ENCODE measurements at regions not wholly inside any gene's neighbourhood (a gene's known extent, or its start where the extent isn't known, plus 50 kb on each side); places are given as distances from the start of the nearest gene placed in this dataset.

DNA sequence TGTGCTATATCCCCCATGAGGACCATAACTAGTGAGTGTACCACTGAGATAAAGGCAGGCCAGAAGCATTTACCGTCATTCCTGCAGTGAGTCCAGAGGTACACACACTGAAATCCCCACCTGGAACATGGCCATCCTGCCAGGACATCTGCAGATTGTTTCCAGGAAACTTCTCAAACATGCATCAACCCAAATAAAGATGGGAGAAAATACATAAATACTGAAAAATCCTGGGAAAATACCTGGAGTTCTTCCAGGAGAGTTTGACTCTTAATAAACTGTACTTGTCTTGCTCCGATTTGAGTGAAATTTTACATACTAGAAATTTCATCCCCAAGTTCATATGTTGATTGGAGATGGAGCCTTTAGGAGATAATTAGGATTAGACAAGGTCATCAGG is 388.1 kb upstream of the KLHL29 start:
- no peak overlapping the region for H3K27ac ChIP-seq
- H3K4me3 ChIP-seq = no peak overlapping the region
- H3K4me1 ChIP-seq = no peaks in the 10 kb centered on the region
- H3K9ac ChIP-seq = no peak overlapping the region
- H3K27me3 ChIP-seq = no peaks in the 10 kb centered on the region
- no peak overlapping the region for H3K4me2 ChIP-seq
- H3K36me3 ChIP-seq = no peaks in the 10 kb centered on the region
- H4K20me1 ChIP-seq = no peaks in the 10 kb centered on the region
- no peak for TF ChIP-seq Cebpa-rat (IDR thresholded peaks at IDR 0.05)
- H3K9me3 ChIP-seq (replicated peaks in 1 of 11) = no peaks in the 10 kb centered on the region

GRCh38 chr2:22998359-22998758 is 386.6 kb upstream of the KLHL29 start:
- Histone ChIP-seq H3K4me3 (no peak overlapping the region), H3K4me2 (no peak overlapping the region), H3K9ac (no peak overlapping the region), H3K27me3 (no peaks in the 10 kb centered on the region), H3K4me1 (no peaks in the 10 kb centered on the region), H4K20me1 (no peaks in the 10 kb centered on the region), H3K27ac (no peak overlapping the region), H3K36me3 (no peaks in the 10 kb centered on the region), H3K9me3 (replicated peaks in 1 of 11) (no peaks in the 10 kb centered on the region)
- no peak for TF ChIP-seq Cebpa-rat (IDR thresholded peaks at IDR 0.05)

DNA sequence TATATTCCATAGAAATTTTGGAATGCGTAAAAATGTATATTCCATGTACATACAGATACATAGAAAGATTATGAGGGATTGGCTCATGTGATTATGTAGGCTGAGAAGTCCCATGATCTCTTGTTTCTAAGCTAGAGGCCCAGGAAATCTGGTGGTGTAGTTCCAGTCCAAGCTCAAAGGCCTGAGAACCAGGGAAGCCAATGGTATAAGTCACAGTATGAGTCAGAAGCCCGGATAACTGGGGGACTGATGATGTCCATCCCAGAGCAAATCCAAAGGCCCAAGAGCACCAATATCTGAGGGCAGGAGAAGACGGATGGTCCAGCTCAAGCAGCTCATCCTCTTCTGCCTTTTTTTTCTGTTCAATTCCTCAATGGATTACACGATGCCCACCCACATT is 385.0 kb upstream of the KLHL29 start:
- H3K4me1 ChIP-seq = peaks cover 0 to 16% (median 0%) of the 10 kb centered on the region in 10 experiments; a peak in 6 of 20 replicates
- H3K27me3 ChIP-seq = no peaks in the 10 kb centered on the region
- H3K36me3 ChIP-seq = no peaks in the 10 kb centered on the region
- H3K27ac ChIP-seq = no peak overlapping the region
- no peaks in the 10 kb centered on the region for H4K20me1 ChIP-seq
- TF ChIP-seq Cebpa-rat (IDR thresholded peaks at IDR 0.05) = no peak
- H3K9ac ChIP-seq = no peak overlapping the region
- H3K4me3 ChIP-seq = no peak overlapping the region
- no peak overlapping the region for H3K4me2 ChIP-seq
- H3K9me3 ChIP-seq (replicated peaks in 1 of 11) = no peaks in the 10 kb centered on the region

- H3K4me1 ChIP-seq = peaks cover 0 to 22% (median 0%) of the 10 kb centered on the region in 10 experiments; a peak in 6 of 20 replicates
- no peak for TF ChIP-seq Cebpa-rat (IDR thresholded peaks at IDR 0.05)
- no peak overlapping the region for H3K4me2 ChIP-seq
- H3K27ac ChIP-seq = no peak overlapping the region
- no peaks in the 10 kb centered on the region for H3K27me3 ChIP-seq
- H4K20me1 ChIP-seq = no peaks in the 10 kb centered on the region
- no peaks in the 10 kb centered on the region for H3K36me3 ChIP-seq
- no peaks in the 10 kb centered on the region for H3K9me3 ChIP-seq (replicated peaks in 1 of 11)
- H3K9ac ChIP-seq = no peak overlapping the region
- H3K4me3 ChIP-seq = no peak overlapping the region
Measured at GRCh38 chr2:23002234-23002633, 382.7 kb upstream of the KLHL29 start.

- Histone ChIP-seq H3K9me3 (replicated peaks in 1 of 11) (no peaks in the 10 kb centered on the region), H3K4me2 (peak overlapping the region in 2 of 11 experiments; percentile 71 to 78; a peak in 3 of 22 replicates), H3K4me3 (no peak overlapping the region), H4K20me1 (no peaks in the 10 kb centered on the region), H3K27me3 (no peaks in the 10 kb centered on the region), H3K27ac (no peak overlapping the region), H3K36me3 (no peaks in the 10 kb centered on the region), H3K4me1 (peaks cover 0 to 31% (median 0%) of the 10 kb centered on the region in 10 experiments; a peak in 6 of 20 replicates), H3K9ac (no peak overlapping the region)
- peak in 2 of 11 experiments; percentile 11 to 77; a peak in 3 of 22 replicates for TF ChIP-seq Cebpa-rat (IDR thresholded peaks at IDR 0.05)
Measured at GRCh38 chr2:23005469-23005868, 379.5 kb upstream of the KLHL29 start.

DNA sequence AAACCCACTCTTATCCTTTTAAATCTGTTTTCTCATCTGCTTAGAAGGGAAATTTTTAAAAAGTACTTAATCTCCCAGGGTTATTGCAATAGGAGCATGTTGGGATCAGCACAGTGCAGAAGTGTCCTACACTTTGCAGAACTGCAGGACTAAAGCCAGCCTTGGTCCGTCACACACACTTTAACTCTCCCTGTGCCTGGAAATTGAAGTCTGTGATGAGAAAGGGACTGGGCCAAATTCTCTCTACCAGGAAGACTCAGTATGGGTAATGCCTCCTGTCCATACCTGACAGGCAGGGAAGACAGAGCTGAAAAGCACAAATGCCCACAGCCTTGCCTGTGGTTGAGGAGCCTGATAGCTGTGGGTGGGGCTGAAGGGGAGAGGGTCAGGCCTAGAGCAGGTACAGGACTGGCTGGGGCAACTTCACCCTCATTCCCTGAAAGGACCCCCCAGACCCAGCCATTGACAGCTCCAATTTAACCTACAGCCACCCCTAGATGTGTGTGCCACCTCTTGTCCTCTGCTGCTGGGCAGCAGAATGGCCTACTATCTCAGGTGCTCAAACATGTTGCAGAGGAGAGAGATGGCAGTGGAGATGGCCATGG is 377.2 kb upstream of the KLHL29 start:
- Histone ChIP-seq H3K4me1 (peaks cover 0 to 35% (median 0%) of the 10 kb centered on the region in 10 experiments; a peak in 6 of 20 replicates), H3K36me3 (no peaks in the 10 kb centered on the region), H3K27ac (no peak overlapping the region), H3K27me3 (no peaks in the 10 kb centered on the region), H3K4me3 (no peak overlapping the region), H4K20me1 (no peaks in the 10 kb centered on the region), H3K4me2 (no peak overlapping the region), H3K9me3 (replicated peaks in 1 of 11) (no peaks in the 10 kb centered on the region), H3K9ac (no peak overlapping the region)
- TF ChIP-seq Cebpa-rat (IDR thresholded peaks at IDR 0.05) = no peak

DNA sequence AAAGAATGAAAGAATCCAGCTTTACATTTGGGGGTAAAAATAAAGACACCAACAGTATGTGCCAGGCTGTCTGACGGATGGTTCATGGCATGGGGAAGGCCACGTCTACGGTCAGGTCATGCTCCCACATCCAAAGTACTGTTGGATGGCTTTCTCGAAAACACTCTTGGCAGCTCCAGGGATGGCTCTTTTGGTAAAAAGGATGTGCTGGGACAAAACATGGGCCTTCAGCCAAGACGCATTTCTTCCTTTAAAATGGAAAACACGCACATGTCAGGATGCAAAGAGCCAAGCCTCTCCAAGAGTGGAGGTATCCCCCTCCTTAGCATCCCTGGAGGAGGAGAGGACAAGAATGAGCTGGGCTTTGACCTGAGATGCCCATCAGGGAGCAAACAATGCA is 376.5 kb upstream of the KLHL29 start:
- no peak overlapping the region for H3K27ac ChIP-seq

DNA sequence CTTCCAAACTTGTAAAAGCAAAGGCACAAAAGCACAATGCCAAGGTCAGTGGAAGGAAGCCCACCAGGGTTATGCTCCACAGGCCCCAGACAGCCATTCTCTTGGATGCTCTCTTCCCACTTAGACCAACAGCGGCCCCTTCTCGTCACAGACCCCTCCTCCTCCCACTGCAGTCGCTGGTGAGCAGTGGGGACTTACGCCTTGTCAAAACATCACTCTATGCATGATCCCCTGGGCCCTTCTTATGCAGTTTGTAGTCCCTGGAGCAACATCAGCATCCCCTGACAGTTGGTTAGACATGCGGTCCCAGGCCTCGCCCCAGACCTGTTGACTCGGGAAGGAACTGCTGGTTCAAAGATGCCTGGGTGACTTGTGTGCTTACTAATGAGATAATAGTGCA is 376.0 kb upstream of the KLHL29 start:
- Histone ChIP-seq H3K4me2 (no peak overlapping the region), H3K9me3 (replicated peaks in 1 of 11) (no peaks in the 10 kb centered on the region), H3K4me1 (peaks cover 0 to 29% (median 0%) of the 10 kb centered on the region in 10 experiments; a peak in 6 of 20 replicates), H4K20me1 (no peaks in the 10 kb centered on the region), H3K36me3 (no peaks in the 10 kb centered on the region), H3K9ac (no peak overlapping the region), H3K27me3 (no peaks in the 10 kb centered on the region), H3K27ac (no peak overlapping the region), H3K4me3 (no peak overlapping the region)
- TF ChIP-seq Cebpa-rat (IDR thresholded peaks at IDR 0.05) = no peak

More for the DNA sequence above, 376.5 kb upstream of the KLHL29 start:
- no peaks in the 10 kb centered on the region for H3K36me3 ChIP-seq
- no peak overlapping the region for H3K4me3 ChIP-seq
- H4K20me1 ChIP-seq = no peaks in the 10 kb centered on the region
- H3K4me2 ChIP-seq = no peak overlapping the region
- no peak for TF ChIP-seq Cebpa-rat (IDR thresholded peaks at IDR 0.05)
- no peaks in the 10 kb centered on the region for H3K27me3 ChIP-seq
- H3K9ac ChIP-seq = no peak overlapping the region
- H3K4me1 ChIP-seq = peaks cover 0 to 34% (median 0%) of the 10 kb centered on the region in 10 experiments; a peak in 6 of 20 replicates
- no peaks in the 10 kb centered on the region for H3K9me3 ChIP-seq (replicated peaks in 1 of 11)

DNA sequence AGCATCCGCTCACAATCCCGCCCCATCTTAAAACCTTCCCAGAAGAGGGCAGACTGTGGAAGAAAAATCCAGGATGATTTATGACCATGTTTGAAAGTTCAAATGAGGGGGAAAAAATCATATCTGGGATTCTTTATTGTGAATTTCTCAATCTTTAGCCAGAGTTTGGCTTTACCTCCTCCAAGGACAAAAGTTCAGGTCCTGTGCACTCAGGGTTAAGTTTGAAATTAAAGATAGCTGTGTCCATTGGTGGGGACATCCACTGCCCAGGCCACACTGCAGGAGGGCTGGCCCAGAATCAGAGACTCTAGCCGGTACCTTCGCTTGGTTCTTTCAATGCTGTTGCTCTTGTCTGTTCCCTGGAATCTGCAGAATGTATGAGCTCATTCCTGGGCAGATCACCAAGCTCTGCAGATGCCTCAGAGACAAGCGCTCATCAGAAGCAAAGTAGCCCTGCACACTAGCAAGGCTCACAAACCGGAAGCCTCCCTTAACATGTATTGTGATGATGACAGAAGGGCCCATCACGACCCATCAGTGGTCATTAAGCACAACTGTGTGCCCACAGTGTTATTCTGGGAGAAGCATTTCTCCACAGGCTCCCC is 375.3 kb upstream of the KLHL29 start:
- TF ChIP-seq Cebpa-rat (IDR thresholded peaks at IDR 0.05) = no peak
- Histone ChIP-seq H3K27me3 (no peaks in the 10 kb centered on the region), H4K20me1 (no peaks in the 10 kb centered on the region), H3K4me2 (peak overlapping the region in 2 of 11 experiments; percentile 5 to 55; a peak in 4 of 22 replicates), H3K4me3 (no peak overlapping the region), H3K36me3 (no peaks in the 10 kb centered on the region), H3K4me1 (peaks cover 0 to 22% (median 0%) of the 10 kb centered on the region in 10 experiments; a peak in 6 of 20 replicates), H3K9ac (no peak overlapping the region), H3K9me3 (replicated peaks in 1 of 11) (no peaks in the 10 kb centered on the region), H3K27ac (no peak overlapping the region)

DNA sequence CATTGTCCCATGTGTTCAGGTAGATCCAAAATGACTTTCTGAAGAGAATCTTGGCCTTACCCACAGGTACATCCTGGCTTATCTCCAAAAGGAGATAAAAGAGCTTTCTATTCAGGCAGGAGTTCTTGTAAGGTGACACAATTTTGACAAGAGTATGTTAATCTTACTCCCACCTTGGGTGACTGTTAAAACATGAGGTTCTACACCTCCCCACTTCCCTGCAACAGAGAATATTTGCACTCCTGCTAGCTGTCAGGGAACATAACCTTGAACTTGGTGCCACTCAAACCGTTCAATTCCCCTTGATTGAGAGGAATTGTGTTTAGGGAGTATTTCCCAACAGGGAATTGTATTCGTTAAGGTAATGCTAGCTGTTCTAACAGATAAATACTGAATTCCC is 372.5 kb upstream of the KLHL29 start:
- peaks cover 0 to 14% (median 0%) of the 10 kb centered on the region in 10 experiments; a peak in 4 of 20 replicates for H3K4me1 ChIP-seq
- no peaks in the 10 kb centered on the region for H4K20me1 ChIP-seq
- H3K36me3 ChIP-seq = no peaks in the 10 kb centered on the region
- no peak overlapping the region for H3K4me2 ChIP-seq
- no peak overlapping the region for H3K27ac ChIP-seq
- no peaks in the 10 kb centered on the region for H3K9me3 ChIP-seq (replicated peaks in 1 of 11)
- no peak overlapping the region for H3K9ac ChIP-seq
- TF ChIP-seq Cebpa-rat (IDR thresholded peaks at IDR 0.05) = no peak
- no peaks in the 10 kb centered on the region for H3K27me3 ChIP-seq
- no peak overlapping the region for H3K4me3 ChIP-seq
